NCI-H524 (cell line): ENCODE measurements at regions not wholly inside any gene's neighbourhood (a gene's known extent, or its start where the extent isn't known, plus 50 kb on each side); places are given as distances from the start of the nearest gene placed in this dataset.

Source experiments
- DNase-seq, 2 experiments: peaks; one replicate each; lab custom pipeline; 2025; lab: John Stamatoyannopoulos, UW

DNA sequence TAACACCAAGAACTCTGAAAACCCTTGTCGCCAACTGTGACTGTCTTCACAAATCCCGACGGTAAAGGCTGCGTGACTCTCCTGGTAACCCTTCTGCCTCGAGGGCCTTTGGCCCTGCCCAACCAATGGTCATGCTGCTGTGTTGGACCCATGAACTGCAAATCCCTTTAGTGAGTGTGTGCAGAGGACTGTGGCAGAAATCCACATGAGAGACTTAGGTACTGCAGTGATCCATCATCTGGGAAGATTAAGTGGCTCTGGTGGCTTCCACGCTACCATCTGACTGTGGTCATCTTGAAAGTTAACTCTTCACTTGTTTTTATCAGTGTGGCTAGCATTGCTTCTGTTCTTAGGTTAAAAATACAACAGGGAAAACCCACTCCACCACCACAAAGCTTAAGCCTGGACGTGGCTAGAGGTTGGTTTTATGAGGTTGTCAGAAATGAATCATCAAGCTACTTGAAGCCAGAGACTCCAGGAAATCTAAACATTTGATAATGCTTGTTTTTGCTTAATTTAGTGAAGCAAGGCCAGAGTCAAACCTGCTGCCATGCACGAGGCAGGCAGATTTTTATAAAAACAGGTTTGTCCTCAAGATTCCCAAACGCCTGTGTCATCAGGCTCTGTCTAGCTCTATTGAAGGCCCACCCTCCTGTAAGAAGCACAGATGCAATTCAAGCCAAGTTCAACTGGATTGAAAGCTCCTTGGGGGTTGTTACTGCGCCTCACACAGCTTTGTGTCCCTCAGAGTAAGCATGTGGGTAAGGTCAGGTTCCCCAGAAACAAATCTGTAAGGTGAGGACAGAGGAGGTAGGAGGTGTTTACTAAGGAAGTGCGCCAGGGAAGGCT lies 52.7 kb upstream of the ERCC6L2 start:
- no peak for DNase-seq

- no peak for DNase-seq
Measured at GRCh38 chr9:95822015-95822414, 53.5 kb upstream of the ERCC6L2 start.

- no peak for DNase-seq
Measured at GRCh38 chr9:95820074-95820473, 55.4 kb upstream of the ERCC6L2 start.

DNA sequence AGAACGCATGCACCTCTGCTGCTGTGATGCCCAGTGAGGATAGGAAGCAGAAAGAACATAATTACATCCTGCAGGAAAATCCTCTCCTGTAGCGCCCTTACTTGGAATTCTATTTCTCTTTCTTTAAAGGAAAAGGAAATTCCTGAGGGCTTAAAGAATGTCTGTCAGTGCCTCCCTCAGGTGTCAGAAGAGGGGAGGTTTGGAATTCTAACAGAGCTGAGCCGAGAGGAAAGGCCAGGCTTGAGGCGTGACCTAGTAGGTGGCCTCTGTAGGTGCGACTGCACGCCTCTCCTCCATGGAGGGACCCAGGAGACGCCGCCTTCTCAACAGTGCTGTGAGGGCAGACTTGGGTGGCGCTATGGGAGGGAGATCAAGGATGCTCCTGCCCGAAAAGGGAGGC lies 55.9 kb upstream of the ERCC6L2 start:
- DNase-seq: no peak

GRCh38 chr9:95817205-95817604 lies 58.3 kb upstream of the ERCC6L2 start:
- no peak for DNase-seq

DNA sequence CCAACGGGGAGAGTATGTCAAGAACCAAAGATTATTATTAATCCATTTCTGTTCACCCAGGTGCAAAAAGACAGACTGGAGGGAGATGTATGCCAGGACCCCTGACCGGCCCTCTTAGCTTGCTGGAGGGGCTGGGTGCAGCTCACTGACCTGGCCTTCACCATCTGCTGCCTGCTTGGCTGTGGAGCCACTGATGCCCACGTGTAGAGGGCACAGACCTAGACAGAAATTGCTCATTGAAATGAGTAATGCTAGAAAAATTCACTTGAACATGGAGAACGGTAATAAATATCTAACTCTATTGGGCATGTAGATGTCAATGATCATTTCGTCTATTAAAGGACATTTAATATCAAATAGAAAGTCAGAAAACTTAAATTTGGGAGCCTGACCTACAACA lies 58.8 kb upstream of the ERCC6L2 start:
- DNase-seq: no peak

- no peak for DNase-seq
Measured at GRCh38 chr9:95815961-95816360, 59.5 kb upstream of the ERCC6L2 start.

- DNase-seq: no peak
Measured at GRCh38 chr9:95815133-95815532, 60.4 kb upstream of the ERCC6L2 start.

DNA sequence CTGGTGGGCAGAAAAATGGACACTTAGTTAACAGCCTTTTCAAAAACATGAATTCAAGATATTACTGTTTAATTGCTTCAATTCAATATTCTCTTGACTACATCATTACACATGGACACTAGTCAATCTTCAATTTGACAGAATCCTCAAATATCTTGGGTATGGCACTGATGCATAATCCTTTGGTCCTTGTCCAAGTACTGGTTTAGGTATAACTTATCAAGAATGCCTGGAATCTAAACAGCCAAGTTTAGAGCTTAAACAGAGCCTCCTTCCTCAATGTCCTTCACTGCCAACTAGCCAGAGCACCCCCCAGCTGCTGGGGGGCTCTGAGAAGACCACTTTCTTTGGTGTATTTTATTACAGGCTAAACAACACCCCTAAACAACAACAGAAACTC lies 61.6 kb upstream of the ERCC6L2 start:
- DNase-seq: no peak

- DNase-seq: no peak
Measured at GRCh38 chr9:95810814-95811213, 64.7 kb upstream of the ERCC6L2 start.

GRCh38 chr9:95810133-95810532 lies 65.4 kb upstream of the ERCC6L2 start:
- DNase-seq: no peak

DNA sequence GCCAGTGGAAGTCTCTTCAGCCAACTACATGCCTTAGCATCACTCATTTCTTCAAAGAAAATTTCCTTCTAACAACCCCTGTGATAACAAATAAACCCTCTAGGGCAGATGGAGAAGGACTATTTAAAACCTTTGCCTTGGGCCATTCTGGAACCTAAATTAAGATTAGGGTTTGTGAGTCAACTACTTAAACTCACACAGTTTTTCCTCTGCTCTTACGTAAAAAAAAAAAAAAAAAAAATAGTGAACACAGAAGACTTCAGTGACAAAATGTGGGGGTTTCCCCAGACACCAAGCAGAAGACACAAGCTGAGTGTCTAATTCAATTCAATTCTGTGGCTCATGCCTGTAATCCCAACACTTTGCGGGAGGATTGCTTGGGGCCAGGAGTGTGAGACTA lies 65.8 kb upstream of the ERCC6L2 start:
- no peak for DNase-seq

DNA sequence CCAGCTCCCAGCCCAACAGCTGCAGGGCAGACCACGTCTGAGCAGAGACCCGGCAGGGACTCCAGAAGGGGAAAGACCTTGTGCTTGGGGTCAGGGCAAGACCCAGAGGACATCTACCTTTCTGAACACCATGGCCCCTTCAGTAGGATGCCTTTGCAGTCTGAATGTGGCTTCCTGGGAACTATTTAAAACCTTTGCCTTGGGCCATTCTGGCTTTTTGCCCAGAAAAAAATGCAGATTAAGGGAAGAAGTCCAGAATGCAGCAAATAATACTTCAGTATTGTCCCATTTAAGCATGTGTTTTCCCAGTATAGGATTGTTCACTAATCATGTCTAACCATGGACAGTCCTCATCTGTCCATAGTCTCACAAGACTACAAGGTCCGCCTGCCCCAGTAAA lies 67.5 kb upstream of the ERCC6L2 start:
- no peak for DNase-seq

DNA sequence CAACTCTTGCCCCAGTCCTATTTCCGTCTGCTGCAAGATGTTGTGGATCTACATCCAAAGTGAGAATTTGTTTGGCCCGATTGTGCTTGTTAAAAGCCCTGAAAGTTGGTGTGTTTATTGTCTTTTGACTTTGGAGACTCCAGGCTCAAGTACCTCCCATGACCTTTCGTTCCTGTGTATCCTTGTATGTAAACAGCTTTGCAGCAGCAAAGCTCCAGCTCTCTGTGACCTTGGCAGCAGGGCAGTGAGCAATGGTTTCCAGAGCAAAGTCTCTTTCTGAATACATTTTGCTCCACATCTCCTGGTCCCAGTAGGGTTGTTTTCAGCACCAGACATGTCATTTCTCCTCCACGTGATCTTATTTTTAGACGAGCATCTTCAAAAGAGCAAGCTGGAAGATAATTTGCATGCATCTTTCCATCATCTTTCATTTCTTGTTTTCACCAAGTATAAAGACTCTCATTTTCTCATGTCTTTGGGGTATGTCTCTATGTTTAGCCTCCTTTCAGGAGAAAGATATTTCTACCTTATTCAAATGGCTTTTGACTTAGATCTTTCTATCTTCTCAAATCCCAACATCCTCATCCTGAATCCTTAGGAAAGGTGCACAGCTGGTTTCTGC lies 68.1 kb upstream of the ERCC6L2 start:
- DNase-seq: no peak

- no peak for DNase-seq
Measured at GRCh38 chr9:95803197-95803596, 72.3 kb upstream of the ERCC6L2 start.

DNA sequence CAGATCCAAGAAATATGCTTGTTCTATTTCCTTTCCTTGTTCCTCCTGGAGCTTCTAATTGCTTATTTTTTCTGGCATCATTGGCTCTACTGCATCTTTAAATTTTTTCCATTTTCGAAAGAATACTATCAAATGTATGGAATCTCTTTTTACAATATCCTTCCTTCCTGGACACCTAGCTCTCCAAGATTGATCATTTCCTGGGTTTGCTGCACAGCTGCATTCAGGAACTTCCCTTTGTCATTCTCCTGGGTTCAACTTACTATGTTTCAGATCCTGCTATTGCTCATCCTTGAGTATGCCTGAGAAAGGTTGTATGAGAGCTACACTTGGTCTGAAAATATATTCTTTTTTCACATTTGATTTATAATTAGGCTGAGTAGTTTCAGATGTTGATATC lies 73.7 kb upstream of the ERCC6L2 start:
- no peak for DNase-seq

DNA sequence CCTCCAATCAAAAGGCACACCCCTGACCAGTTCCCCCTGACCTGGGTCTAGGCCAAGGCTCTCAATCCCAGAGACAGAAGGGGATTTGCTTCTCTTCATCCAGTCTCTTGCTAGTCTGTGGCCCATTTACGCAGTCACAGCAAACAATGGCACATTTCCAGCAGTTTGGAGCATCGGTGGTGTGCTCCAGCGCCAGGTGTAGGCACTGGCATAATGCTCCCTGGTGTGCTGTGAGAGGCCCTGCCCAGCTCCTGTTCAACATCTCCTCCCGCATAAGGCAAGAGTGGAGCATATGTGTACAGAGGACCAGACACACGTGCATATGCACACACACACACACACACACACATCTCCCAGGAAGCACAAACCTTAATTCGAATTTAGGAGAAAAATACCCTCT lies 79.5 kb upstream of the ERCC6L2 start:
- peak in 1 of 2 experiments; percentile 43 for DNase-seq

GRCh38 chr9:95793924-95794828 lies 81.3 kb upstream of the ERCC6L2 start:
- no peak for DNase-seq

DNA sequence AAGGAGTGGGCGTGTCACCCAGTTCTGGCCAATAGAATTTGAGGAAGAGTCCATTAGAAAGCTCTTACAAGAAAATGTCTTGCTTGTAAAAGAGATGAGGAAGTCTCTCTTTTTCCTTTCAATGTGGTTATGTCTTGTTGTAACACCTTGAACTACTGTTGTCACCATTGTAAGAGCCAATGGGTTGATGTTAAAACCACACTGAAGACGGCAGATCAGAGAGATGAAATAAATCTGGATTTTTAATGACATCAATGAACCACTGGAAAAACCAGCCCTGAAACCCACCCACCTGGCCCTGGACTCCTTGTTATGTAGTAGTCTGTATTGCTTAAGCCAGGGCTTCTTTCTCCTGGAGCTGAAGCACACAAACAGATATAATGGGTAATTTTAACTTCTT lies 83.8 kb upstream of the ERCC6L2 start:
- DNase-seq: no peak

GRCh38 chr9:95791286-95791685 lies 84.2 kb upstream of the ERCC6L2 start:
- DNase-seq: no peak

DNA sequence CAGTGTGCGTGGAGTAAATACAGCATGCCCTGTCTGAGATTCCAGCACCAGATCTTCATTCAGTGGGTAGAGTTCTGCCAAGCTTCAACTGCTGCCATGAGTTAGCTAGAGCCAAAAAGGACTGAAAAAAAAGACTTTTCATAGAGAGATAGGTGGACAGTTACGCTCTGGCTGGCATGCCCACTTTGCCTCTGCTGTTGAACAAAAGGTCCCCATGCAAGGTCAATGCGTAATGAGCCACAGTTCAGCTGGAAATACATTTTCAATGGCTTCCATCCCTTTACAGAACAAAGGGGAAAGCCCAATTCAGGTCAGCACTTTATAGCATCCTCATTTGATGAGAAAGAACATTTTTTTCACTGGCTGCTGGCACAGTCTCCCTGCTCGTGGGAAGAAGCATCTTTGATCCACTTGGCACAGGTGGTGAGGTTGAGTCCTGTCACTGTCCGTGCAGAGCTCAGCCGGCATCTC lies 86.9 kb upstream of the ERCC6L2 start:
- no peak for DNase-seq

DNA sequence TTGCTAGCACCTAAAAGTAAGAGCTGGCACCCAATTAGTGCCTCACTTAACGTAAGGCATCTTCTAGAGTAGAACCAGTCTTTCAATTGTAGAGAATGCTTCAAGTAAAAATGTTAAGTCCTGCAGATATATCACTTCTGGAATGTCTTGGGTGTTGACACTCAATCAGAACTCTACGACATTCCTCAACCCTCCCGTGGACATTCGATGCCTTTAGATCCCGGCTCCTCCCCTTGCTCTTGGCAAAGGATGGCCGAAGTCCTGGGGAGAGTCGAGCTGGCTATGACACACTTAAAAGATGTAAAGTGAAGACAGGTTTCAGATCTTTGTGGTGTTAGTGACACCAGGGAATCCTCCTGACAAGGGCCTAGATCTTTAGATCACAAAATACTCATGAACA lies 87.5 kb upstream of the ERCC6L2 start:
- DNase-seq: no peak

GRCh38 chr9:95785209-95785608 lies 90.3 kb upstream of the ERCC6L2 start:
- no peak for DNase-seq
